GM21367 (cell line): ENCODE measurements at regions not wholly inside any gene's neighbourhood (a gene's known extent, or its start where the extent isn't known, plus 50 kb on each side); places are given as distances from the start of the nearest gene placed in this dataset.

Source experiments
- ATAC-seq: cut with Tn5 transposase; IDR thresholded peaks from one replicate; pipeline ENCODE4 v1.9.1; 2021; ENCODE audit not compliant: unreplicated experiment

- no peak for ATAC-seq
Observed at GRCh38 chr18:40864846-40865245, 1090.2 kb upstream of the PIK3C3 start.

DNA sequence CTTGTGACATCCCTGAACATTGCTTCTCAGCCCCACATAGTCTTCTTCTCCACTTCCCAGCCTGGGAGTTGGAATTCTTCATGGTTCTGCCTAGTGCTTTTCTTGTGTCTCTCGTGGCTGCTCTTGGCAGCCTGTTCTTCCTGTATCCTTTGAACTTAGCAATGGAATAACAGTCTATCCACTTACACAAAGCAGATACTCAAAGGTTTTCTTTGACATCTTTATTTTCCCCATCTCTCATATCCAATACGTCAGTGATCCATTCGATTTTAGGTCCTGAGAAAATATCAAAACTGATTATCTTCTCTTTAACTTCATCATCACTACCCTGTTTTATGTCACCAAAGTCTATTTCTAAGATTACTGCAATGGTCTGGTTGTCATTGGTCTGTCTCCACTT, 1091.2 kb upstream of the PIK3C3 start:
- ATAC-seq = no peak

DNA sequence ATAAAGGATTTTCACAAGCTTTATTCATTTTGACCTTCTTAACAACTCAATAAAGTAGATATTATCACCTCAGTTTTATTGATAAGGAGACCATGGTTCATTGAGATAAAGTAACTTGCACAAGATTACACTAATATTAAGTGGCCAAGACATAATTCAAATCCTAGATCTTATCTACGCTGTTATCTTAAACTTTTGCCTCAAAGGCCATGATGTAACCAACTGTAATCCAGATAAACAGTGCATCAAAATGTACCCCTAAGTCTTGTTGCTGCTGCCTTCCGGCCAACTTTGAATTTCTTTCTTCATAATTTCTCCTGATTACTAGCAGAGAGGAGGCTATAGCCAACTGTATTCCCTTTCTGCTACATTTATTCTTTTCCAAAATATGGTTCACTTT, 1094.8 kb upstream of the PIK3C3 start:
- ATAC-seq = no peak

DNA sequence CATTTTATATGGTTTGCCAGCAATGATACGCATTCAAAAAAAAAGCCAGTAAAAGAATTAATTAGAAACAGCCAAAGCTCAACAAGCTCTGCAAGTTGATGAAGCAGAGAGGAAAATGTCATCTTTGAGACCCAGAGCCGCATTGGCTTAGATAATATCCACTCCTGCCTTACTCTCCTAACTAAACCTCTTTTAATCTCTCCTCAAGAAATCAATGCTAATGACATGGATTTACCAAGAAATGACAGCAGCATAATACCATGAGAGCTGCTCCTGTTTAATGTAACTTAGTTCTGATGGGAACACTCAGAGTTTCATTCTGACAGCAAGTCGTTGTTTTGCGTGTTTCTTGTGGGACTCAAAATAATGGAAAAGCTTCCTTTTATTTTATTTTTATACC, 1099.4 kb upstream of the PIK3C3 start:
- ATAC-seq = no peak

DNA sequence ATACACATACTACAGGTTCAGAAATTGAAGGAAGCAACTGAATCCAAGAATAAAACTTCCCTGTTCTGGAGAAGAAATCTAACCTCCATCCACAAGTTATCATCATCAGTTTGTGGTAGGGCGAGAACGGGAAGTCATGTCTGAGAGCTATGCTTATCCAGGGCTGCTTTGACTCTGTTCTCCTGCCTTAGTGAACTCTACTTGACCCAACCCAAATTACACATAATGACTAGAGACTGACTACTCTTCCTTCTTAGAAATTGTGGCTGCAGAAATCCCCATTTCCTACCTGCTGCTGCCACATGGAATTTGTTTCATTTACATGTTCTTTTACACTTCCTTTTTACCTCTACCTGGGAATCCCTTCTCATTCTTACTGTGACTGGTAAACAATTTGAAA, 1102.6 kb upstream of the PIK3C3 start:
- no peak for ATAC-seq

DNA sequence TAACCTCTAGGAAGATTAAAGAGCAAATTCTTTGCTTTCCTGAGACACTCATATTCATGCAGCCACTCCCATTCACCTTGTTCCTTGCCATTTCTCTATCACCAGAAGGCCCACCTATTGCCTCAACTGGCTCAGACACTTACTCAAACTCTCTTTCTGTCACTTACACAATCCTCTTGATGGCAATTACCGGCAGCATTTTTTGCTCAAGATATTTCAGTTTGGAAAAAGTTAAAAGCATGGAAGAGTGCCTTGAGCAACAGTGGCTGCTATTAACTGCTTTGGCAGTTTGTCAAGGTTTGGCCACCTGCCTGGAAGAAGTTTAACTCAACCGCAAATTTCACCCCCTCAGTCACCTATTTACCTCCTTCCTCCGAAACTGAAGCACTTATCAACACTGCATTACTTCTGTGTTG, 1104.0 kb upstream of the PIK3C3 start:
- no peak for ATAC-seq

DNA sequence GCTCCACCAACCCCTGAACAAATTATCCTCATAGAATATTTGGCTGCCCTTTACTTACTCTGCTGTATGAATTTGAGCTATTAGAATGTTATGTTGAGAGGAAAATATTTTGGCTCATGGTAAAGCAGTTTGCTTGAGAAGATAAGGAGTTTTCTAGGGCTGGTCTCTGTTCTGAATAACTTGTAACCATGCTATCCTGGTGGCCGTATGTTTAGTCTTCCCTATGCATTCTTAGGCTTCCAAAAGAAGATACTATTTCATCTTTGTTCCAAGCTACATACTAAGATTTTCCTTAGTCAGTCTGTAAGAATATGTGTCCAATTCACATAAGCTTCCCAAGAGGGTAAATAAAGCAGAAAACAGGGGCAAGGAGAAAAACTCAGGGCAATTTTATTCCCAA, 1105.1 kb upstream of the PIK3C3 start:
- no peak for ATAC-seq

DNA sequence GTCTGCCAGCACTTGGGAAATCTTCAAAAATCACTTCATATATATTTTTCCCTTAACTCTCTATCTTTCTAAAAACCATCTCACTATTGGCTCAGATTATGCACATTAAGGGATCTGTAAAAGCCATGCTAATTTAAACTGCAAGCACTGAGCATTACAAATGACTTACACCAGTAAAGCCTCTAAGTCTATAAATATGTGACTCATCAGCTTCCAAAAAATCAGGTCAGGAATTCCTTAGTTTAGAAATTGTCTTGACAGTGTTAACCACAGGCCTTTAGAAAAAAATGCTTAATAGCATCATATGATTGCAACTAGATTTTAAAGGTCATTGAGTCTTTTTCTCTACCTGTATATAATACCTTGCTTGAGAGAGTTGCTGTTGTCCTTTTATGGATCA, 1113.6 kb upstream of the PIK3C3 start:
- ATAC-seq = no peak

- no peak for ATAC-seq
Observed at GRCh38 chr18:40841063-40841462, 1114.0 kb upstream of the PIK3C3 start.

DNA sequence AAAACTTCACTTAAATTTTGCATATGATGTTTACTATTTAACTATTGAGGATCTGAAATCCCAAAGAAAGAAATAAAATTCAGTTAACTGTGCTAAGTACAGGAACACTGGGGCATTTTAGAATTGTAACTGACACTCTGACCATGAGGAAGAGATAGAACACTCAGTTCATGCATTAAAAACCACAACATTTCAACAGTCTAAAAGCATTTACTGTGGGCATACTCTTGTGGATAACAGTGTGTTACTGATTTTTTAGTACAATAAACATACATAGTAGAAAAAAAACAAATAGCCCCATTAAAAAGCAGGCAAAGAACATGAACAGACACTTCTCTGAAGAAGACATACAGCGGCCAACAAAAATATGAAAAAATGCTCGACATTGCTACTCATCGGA, 1122.7 kb upstream of the PIK3C3 start:
- no peak for ATAC-seq

- no peak for ATAC-seq
Observed at GRCh38 chr18:40824291-40824690, 1130.7 kb upstream of the PIK3C3 start.

DNA sequence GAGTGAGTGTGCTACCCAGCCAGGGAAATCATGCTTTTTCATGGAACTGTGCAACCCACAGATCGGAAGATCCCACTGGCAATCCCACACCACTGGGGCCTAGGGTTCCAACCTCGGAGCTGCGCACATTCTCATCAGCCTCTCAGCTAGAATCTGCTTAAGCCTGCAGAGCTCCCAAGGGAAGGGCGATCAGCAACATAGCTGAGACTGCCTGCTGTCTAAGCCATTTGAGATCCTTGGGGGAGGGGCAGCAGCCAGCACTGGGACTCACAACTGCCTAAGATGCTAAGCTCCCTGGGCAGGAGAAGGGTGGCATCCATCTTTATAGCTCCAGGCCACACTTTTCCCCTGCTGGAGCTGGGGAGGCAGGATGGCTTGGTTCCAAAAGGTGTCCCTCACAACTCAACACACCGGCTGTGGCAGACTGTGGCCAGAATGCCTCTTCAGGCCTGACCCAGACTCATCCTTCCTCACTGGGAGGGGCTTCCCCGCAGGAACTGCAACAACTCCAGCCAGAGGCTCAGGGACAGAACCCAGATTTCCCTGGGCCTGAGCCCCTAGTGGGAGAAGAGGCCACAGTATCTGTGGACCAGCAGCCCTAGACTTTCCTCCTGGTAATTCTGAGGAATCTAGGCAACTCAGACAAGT, 1133.3 kb upstream of the PIK3C3 start:
- no peak for ATAC-seq

GRCh38 chr18:40812981-40813515, 1142.0 kb upstream of the PIK3C3 start:
- ATAC-seq = no peak

DNA sequence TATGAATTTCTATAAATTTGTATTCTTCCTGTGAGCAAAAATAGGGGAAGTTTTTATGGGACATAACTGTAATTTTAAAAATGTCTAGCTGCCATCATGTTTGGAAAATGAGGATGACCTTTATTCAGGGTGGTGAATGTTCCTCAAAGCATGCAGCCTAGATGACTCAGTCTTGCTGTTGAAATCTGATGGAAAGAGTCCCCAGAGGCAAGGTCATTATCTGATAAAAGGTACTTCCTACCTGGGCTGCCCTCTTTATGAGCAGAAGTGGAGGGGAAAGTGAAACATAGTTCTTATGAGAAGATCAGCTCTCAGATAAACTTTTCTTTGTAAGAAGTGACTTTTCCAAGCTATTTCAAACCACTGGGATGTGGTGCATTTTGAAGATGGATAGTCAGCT, 1144.7 kb upstream of the PIK3C3 start:
- ATAC-seq = no peak

DNA sequence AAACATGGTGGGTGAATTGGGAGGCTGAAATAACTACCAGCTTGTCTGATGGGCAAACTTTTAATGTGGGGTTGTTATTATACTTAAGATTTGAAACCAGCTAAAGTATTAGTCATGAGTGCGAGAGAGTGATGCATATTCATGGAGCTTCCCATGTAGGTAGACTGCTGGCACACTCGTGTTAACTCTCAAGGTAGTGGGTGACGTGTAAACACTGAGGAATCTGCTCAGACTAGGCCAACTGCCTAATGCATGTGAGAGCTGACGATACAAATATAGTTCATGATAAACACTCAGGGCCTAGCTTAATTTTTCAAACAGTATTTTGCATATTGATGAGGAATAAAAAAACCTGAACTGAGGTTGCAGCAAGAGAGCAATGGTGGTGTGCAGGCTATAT, 1165.7 kb upstream of the PIK3C3 start:
- ATAC-seq = no peak

- no peak for ATAC-seq
Observed at GRCh38 chr18:40782453-40783130, 1172.4 kb upstream of the PIK3C3 start.

DNA sequence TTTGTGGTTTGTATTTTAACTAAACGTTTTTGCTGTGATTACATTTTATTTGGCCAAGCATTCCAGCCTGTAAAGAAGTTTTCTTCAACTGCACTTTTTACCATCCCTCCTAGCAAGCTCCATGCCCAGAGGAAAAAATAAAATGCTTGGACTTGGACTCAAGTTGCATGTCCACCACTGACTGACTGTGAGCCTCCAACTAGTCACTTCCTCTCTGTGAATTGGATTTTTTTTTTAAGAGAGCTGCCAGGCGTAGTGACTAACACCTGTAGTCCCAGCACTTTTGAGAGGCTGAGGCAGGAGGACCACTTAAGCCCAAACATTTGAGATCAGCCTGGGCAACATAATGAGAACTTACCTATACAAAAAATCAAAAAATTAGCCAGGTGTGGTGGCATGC, 1185.2 kb upstream of the PIK3C3 start:
- ATAC-seq = no peak

DNA sequence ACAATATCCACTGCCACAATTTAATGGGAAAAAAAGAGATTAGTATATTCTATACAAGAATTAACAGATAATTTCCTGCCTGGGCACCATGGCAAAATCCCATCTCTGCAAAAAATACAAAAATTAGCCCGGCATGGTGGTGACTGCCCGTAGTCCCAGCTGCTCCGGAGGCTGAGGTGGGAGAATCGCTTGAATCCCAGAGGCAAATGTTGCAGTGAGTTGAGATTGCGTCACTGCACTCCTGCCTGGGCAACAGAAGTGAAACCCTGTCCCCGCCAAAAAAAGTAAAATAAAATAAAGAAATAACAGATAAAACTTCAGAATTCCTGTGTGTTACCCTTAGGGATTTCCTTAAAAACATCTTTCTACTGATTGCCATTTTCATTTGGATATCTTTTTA, 1194.8 kb upstream of the PIK3C3 start:
- no peak for ATAC-seq

DNA sequence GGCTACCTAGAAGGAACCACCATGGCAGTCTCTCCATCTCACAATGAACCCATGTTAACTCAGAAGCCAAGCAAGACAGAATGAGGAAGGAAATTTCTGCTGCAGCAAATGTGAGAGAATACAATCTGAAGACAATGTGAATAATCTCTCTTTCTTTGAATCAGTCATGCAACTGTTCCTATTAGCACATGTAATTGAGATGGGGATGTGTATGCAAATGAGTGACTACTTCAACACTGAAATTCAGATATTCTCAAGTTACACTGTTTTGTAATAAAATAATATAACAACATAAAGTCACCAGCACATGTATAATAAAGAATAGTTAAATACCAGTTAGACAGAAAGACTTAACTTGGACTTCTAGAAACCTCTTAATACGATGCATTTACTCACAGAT, 1200.6 kb upstream of the PIK3C3 start:
- ATAC-seq = no peak

DNA sequence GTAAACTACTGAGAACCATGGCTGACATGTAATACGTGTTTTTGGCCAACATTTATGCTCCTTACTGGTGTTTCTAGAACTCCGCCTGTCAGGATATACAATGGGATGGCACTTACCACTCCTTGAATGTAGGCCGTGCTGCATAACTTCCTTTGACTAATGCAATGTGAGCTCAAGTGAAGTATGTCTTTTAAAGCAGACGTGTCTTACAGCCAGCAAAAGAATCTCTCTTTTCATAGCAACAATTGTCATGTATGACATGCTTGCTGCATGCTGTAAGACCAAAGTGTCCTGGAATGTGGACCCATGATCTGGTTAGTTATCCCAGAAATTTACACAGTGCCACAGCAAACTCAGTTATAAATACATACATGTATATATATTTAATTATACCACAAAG, 1202.7 kb upstream of the PIK3C3 start:
- ATAC-seq = no peak

- ATAC-seq = no peak
Observed at GRCh38 chr18:40751186-40751585, 1203.8 kb upstream of the PIK3C3 start.

GRCh38 chr18:40739029-40739428, 1216.0 kb upstream of the PIK3C3 start:
- no peak for ATAC-seq
